BLaER1 treated with 17β-estradiol and CSF1 and Interleukin-3, amounts not matched to agents 10 nM and 100 nM (cell line): ENCODE measurements at regions not wholly inside any gene's neighbourhood (a gene's known extent, or its start where the extent isn't known, plus 50 kb on each side); places are given as distances from the start of the nearest gene placed in this dataset.

Source experiments
- H3K27ac ChIP-seq, 11 experiments: shearing (Covaris generic); formaldehyde crosslinking; 2 replicates each; pipeline ENCODE4 v1.8.1; 2022
- H3K27me3 ChIP-seq, 11 experiments: shearing (Covaris generic); formaldehyde crosslinking; 2 replicates each; pipeline ENCODE4 v1.8.1; 2022
- H3K36me3 ChIP-seq, 11 experiments: shearing (Covaris generic); formaldehyde crosslinking; 2 replicates each; pipeline ENCODE4 v1.8.1; 2022
- H3K4me1 ChIP-seq, 10 experiments: shearing (Covaris generic); formaldehyde crosslinking; 2 replicates each; pipeline ENCODE4 v1.8.1; 2022
- H3K4me2 ChIP-seq, 11 experiments: shearing (Covaris generic); formaldehyde crosslinking; 2 replicates each; pipeline ENCODE4 v1.8.1; 2022
- H3K4me3 ChIP-seq, 10 experiments: shearing (Covaris generic); formaldehyde crosslinking; 2 replicates each; pipeline ENCODE4 v1.8.1; 2022
- H3K9ac ChIP-seq, 11 experiments: shearing (Covaris generic); formaldehyde crosslinking; 2 replicates each; pipeline ENCODE4 v1.8.1; 2022
- H3K9me3 ChIP-seq, 11 experiments: shearing (Covaris generic); formaldehyde crosslinking; replicated peaks in 1 of 11; 2 replicates each; pipeline ENCODE4 v1.8.1; 2022
- H4K20me1 ChIP-seq, 11 experiments: shearing (Covaris generic); formaldehyde crosslinking; 2 replicates each; pipeline ENCODE4 v1.8.1; 2022
- Cebpa-rat ChIP-seq, 11 experiments: shearing (Covaris generic); IDR thresholded peaks; 2 replicates each; pipeline ENCODE4 v1.8.1; 2022

GRCh38 chr3:5058471-5058951, 63.6 kb upstream of the ARL8B start:
- Histone ChIP-seq H3K9ac (no peak overlapping the region), H3K4me3 (no peak overlapping the region), H3K27me3 (no peaks in the 10 kb centered on the region), H3K36me3 (no peaks in the 10 kb centered on the region), H4K20me1 (no peaks in the 10 kb centered on the region), H3K9me3 (no peaks in the 10 kb centered on the region), H3K4me2 (peak overlapping the region in 1 of 11 experiments; percentile 35; a peak in 2 of 22 replicates), H3K27ac (no peak overlapping the region), H3K4me1 (peaks cover 13 to 73% (median 42%) of the 10 kb centered on the region in 10 experiments)
- TF ChIP-seq Cebpa-rat (IDR thresholded peaks at IDR 0.05): no peak

- peaks cover 13 to 60% (median 30%) of the 10 kb centered on the region in 10 experiments for H3K4me1 ChIP-seq
- no peak for TF ChIP-seq Cebpa-rat (IDR thresholded peaks at IDR 0.05)
- H3K27ac ChIP-seq: no peak overlapping the region
- no peaks in the 10 kb centered on the region for H4K20me1 ChIP-seq
- H3K4me3 ChIP-seq: no peak overlapping the region
- no peaks in the 10 kb centered on the region for H3K36me3 ChIP-seq
- H3K9ac ChIP-seq: no peak overlapping the region; a peak in 1 of 22 replicates
- H3K9me3 ChIP-seq: no peaks in the 10 kb centered on the region
- no peaks in the 10 kb centered on the region for H3K27me3 ChIP-seq
- H3K4me2 ChIP-seq: peak overlapping the region in 3 of 11 experiments; percentile 16 to 67 (median 50); a peak in 5 of 22 replicates
Measured at GRCh38 chr3:5059782-5060181, 62.3 kb upstream of the ARL8B start.

DNA sequence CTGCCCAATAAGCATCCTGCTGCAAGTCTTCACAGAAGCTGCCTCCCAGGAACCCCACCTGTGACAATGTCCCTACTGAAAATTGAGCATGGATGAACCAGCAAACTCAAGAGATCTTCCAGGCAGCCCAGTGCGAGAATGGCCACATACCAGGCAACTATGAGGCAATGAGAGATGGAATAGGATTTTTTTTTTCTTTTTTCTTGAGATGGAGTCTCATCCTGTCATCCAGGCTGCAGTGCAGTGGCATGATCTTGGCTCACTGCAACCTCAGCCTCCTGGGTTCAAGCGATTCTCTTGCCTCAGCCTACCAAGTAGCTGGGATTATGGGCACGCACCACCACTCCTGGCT, 60.9 kb upstream of the ARL8B start:
- Histone ChIP-seq H3K9ac (no peak overlapping the region), H4K20me1 (no peaks in the 10 kb centered on the region), H3K27me3 (no peaks in the 10 kb centered on the region), H3K4me1 (peaks cover 9 to 46% (median 15%) of the 10 kb centered on the region in 10 experiments), H3K27ac (no peak overlapping the region), H3K4me2 (no peak overlapping the region), H3K36me3 (no peaks in the 10 kb centered on the region), H3K4me3 (no peak overlapping the region), H3K9me3 (no peaks in the 10 kb centered on the region)
- no peak for TF ChIP-seq Cebpa-rat (IDR thresholded peaks at IDR 0.05)

DNA sequence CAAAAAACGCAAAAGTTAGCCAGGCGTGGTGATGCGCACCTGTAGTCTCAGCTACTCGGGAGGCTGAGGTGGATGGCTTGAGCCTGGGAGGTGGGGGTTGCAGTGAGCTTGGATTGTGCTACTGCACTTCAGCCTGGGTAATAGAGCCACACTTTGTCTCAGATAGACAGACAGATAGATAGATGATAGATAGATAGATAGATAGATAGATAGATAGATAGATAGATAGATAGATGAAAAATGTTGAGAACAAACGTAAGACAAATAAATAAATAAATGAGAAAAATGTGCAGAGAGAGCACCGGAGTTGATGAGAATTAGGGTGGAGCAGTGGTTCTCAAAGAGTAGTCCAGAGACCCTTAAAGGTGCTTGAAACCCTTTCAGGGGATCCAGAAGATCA, 58.4 kb upstream of the ARL8B start:
- Histone ChIP-seq H3K9me3 (no peaks in the 10 kb centered on the region), H3K36me3 (no peaks in the 10 kb centered on the region)

GRCh38 chr3:5068531-5069050, 53.5 kb upstream of the ARL8B start:
- H3K4me1 ChIP-seq: no peaks in the 10 kb centered on the region
- TF ChIP-seq Cebpa-rat (IDR thresholded peaks at IDR 0.05): no peak

More for the DNA sequence above, 58.4 kb upstream of the ARL8B start:
- H3K4me1 ChIP-seq: peaks cover 0 to 21% (median 0%) of the 10 kb centered on the region in 10 experiments; a peak in 6 of 20 replicates
- no peak overlapping the region for H3K27ac ChIP-seq
- H4K20me1 ChIP-seq: no peaks in the 10 kb centered on the region
- H3K4me3 ChIP-seq: no peak overlapping the region
- no peaks in the 10 kb centered on the region for H3K27me3 ChIP-seq
- no peak for TF ChIP-seq Cebpa-rat (IDR thresholded peaks at IDR 0.05)
- H3K4me2 ChIP-seq: no peak overlapping the region
- no peak overlapping the region for H3K9ac ChIP-seq

GRCh38 chr3:5069627-5070026, 52.5 kb upstream of the ARL8B start:
- Histone ChIP-seq H3K4me3 (no peak overlapping the region), H3K9ac (no peak overlapping the region), H3K4me2 (no peak overlapping the region), H3K27me3 (no peaks in the 10 kb centered on the region), H3K36me3 (no peaks in the 10 kb centered on the region), H3K27ac (no peak overlapping the region), H4K20me1 (no peaks in the 10 kb centered on the region), H3K4me1 (no peaks in the 10 kb centered on the region), H3K9me3 (no peaks in the 10 kb centered on the region)
- TF ChIP-seq Cebpa-rat (IDR thresholded peaks at IDR 0.05): no peak

More at GRCh38 chr3:5068531-5069050, 53.5 kb upstream of the ARL8B start:
- no peaks in the 10 kb centered on the region for H3K9me3 ChIP-seq
- no peaks in the 10 kb centered on the region for H3K36me3 ChIP-seq
- H3K4me2 ChIP-seq: no peak overlapping the region
- H3K9ac ChIP-seq: no peak overlapping the region
- H3K27ac ChIP-seq: no peak overlapping the region
- H3K4me3 ChIP-seq: no peak overlapping the region
- no peaks in the 10 kb centered on the region for H4K20me1 ChIP-seq
- no peaks in the 10 kb centered on the region for H3K27me3 ChIP-seq

DNA sequence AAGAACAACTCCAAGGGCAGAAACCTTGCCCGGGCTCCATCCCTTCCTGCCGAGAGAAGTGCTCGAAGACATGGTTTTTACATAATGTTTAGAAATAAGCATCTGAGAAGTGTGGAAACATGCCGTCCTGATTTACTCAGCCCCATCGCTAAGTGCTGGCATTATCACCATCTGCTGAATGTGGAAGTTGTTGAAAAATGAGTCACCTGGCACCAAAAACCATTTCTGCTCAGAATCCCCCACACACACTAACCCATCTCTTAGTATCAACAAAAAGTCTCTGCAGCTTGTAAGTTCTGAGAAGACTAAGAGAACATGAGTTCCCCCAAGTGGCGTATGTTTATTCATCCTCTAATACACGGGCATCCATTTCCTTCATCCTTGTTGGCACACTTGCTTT, 51.0 kb upstream of the ARL8B start:
- H3K36me3 ChIP-seq: no peaks in the 10 kb centered on the region
- no peak overlapping the region for H3K4me3 ChIP-seq
- no peaks in the 10 kb centered on the region for H3K27me3 ChIP-seq
- no peak for TF ChIP-seq Cebpa-rat (IDR thresholded peaks at IDR 0.05)
- H3K9me3 ChIP-seq: no peaks in the 10 kb centered on the region
- H3K4me2 ChIP-seq: 0 out of 22 replicates have a peak overlapping the region, but pooled peaks of 1 of the 11 experiments have one; percentile 13
- no peaks in the 10 kb centered on the region for H4K20me1 ChIP-seq
- no peaks in the 10 kb centered on the region for H3K4me1 ChIP-seq
- no peak overlapping the region for H3K9ac ChIP-seq
- no peak overlapping the region for H3K27ac ChIP-seq

- no peak for TF ChIP-seq Cebpa-rat (IDR thresholded peaks at IDR 0.05)
- Histone ChIP-seq H3K36me3 (no peaks in the 10 kb centered on the region), H3K4me3 (no peak overlapping the region), H3K9me3 (no peaks in the 10 kb centered on the region), H3K4me2 (no peak overlapping the region), H3K9ac (no peak overlapping the region), H4K20me1 (no peaks in the 10 kb centered on the region), H3K27ac (no peak overlapping the region), H3K27me3 (no peaks in the 10 kb centered on the region), H3K4me1 (no peaks in the 10 kb centered on the region)
Measured at GRCh38 chr3:5072100-5072816, 49.8 kb upstream of the ARL8B start.
